Endothelial cell of umbilical vein (primary cell): ENCODE measurements at regions not wholly inside any gene's neighbourhood (a gene's known extent, or its start where the extent isn't known, plus 50 kb on each side); places are given as distances from the start of the nearest gene placed in this dataset.

Source experiments
- BruUV-seq: library from RNA; stranded (reverse); fragments of 400-500 nt; replicated peaks from 2 replicates; lab custom pipeline; 2021; lab: Mats Ljungman, UMichigan
- CTCF ChIA-PET: fragments of 300-600, 350-600 bp; sonication (Branson Sonifier 250); formaldehyde crosslinking; loops from one replicate; lab custom pipeline; 2021; ENCODE audit warnings: antibody characterized with exemption, inconsistent platforms; lab: Charles Lee
- POLR2A ChIA-PET: fragments of 300-600, 350-600 bp; sonication (Branson Sonifier 250); formaldehyde crosslinking; loops from one replicate; lab custom pipeline; 2021; ENCODE audit warnings: antibody characterized with exemption, inconsistent platforms; lab: Charles Lee
- DNase-seq: peaks from one replicate; pipeline ENCODE4 v3.0.0-alpha.2; 2011; ENCODE audit warnings: low read depth, low spot score
- FAIRE-seq: peaks from 2 replicates; lab custom pipeline; 2011; peaks lifted over from hg19 to GRCh38; lab: Jason Lieb, UNC
- H2AFZ ChIP-seq: 2 replicates; pipeline ENCODE4 v1.6.0; 2012; ENCODE audit warnings: low read depth, low read length, control low read depth, inconsistent platforms
- H3K27ac ChIP-seq: 2 replicates; pipeline ENCODE4 v1.5.1; 2011; ENCODE audit warnings: low read depth, mild to moderate bottlenecking, control low read depth, low read length, moderate library complexity; ENCODE audit not compliant: insufficient read depth
- H3K27me3 ChIP-seq, 2 experiments: 2 replicates each; pipeline versions ENCODE4 v1.6.0 to v1.6.1; 2011; ENCODE audit warnings: low read length in 2 of 2, mixed read lengths in 1 of 2; ENCODE audit not compliant: control insufficient read depth in 2 of 2, insufficient read depth in 2 of 2
- H3K36me3 ChIP-seq, 2 experiments: 2 replicates in 1 of 2; 3 replicates in 1 of 2; pipeline ENCODE4 v1.5.1; 2011; ENCODE audit warnings: low read length in 2 of 2, mild to moderate bottlenecking in 1 of 2, moderate library complexity in 1 of 2; ENCODE audit not compliant: control insufficient read depth in 2 of 2, insufficient read depth in 2 of 2; ENCODE audit errors: extremely low read depth in 1 of 2
- H3K4me1 ChIP-seq: 3 replicates; pipeline ENCODE4 v1.5.1; 2011; ENCODE audit warnings: mild to moderate bottlenecking, low read length; ENCODE audit not compliant: control insufficient read depth, insufficient read depth; ENCODE audit errors: extremely low read depth
- H3K4me2 ChIP-seq: 2 replicates; pipeline ENCODE4 v1.6.1; 2011; ENCODE audit warnings: low read length, control low read depth, mixed read lengths; ENCODE audit not compliant: insufficient read depth
- H3K4me3 ChIP-seq, 3 experiments: fragments of 200-600 bp in 1 of 3; sonication (generic), shearing (Covaris generic) in 1 of 3; replicated peaks in 1 of 3; 2 replicates each; pipeline ENCODE4 v1.5.1; 2011 to 2016; ENCODE audit warnings: control low read depth in 3 of 3, low read length in 3 of 3, mild to moderate bottlenecking in 2 of 3, inconsistent platforms in 1 of 3, low read depth in 1 of 3, moderate library complexity in 1 of 3; ENCODE audit not compliant: insufficient read depth in 1 of 3
- H3K79me2 ChIP-seq: 2 replicates; pipeline ENCODE4 v1.6.0; 2012; ENCODE audit warnings: low read length, inconsistent platforms; ENCODE audit not compliant: control insufficient read depth, insufficient read depth
- H3K9ac ChIP-seq: replicated peaks from 2 replicates; pipeline ENCODE3; 2011; ENCODE audit warnings: low read length, control low read depth; ENCODE audit not compliant: insufficient read depth; ENCODE audit errors: extremely low read depth
- H3K9me1 ChIP-seq: replicated peaks from 3 replicates; pipeline ENCODE4 v1.6.0; 2011; ENCODE audit warnings: mild to moderate bottlenecking, low read length; ENCODE audit not compliant: control insufficient read depth, insufficient read depth; ENCODE audit errors: extremely low read depth
- H3K9me3 ChIP-seq: replicated peaks from 2 replicates; pipeline ENCODE4 v1.5.1; 2012; ENCODE audit warnings: low read length, inconsistent platforms; ENCODE audit not compliant: control insufficient read depth, insufficient read depth
- H4K20me1 ChIP-seq: replicated peaks from 2 replicates; pipeline ENCODE3; 2011; ENCODE audit warnings: mild to moderate bottlenecking, low read length; ENCODE audit not compliant: control insufficient read depth, insufficient read depth; ENCODE audit errors: extremely low read depth
- CTCF ChIP-seq, 2 donors: IDR thresholded peaks; 1 replicate in 1 of 2; 2 replicates in 1 of 2; pipeline ENCODE4 v1.5.1; 2011; ENCODE audit warnings: low read length in 2 of 2, mild to moderate bottlenecking in 2 of 2, moderate library complexity in 2 of 2, control low read depth in 1 of 2, inconsistent platforms in 1 of 2, low read depth in 1 of 2; ENCODE audit not compliant: insufficient read depth in 1 of 2; ENCODE audit errors: extremely low read depth in 1 of 2
- EZH2 ChIP-seq: IDR thresholded peaks from 2 replicates; pipeline ENCODE4 v1.6.1; 2012; ENCODE audit warnings: borderline replicate concordance, low read depth, mild to moderate bottlenecking, moderate library complexity, low read length, inconsistent platforms; ENCODE audit not compliant: severe bottlenecking
- FOS ChIP-seq: IDR thresholded peaks from 2 replicates; pipeline ENCODE4 v1.6.1; 2011; ENCODE audit warnings: mild to moderate bottlenecking, low read length, moderate library complexity, borderline replicate concordance; ENCODE audit not compliant: insufficient read depth
- GATA2 ChIP-seq: IDR thresholded peaks from 2 replicates; pipeline ENCODE4 v1.7.0; 2011; ENCODE audit warnings: low read depth, mild to moderate bottlenecking, moderate library complexity, mixed read lengths, low read length; ENCODE audit not compliant: insufficient read length, insufficient read depth
- JUN ChIP-seq: IDR thresholded peaks from 2 replicates; pipeline ENCODE4 v1.6.1; 2011; ENCODE audit warnings: borderline replicate concordance, low read depth; ENCODE audit not compliant: insufficient read length, insufficient read depth
- MAX ChIP-seq: IDR thresholded peaks from 2 replicates; pipeline ENCODE4 v1.6.1; 2011; ENCODE audit not compliant: insufficient read depth, insufficient read length
- MYC ChIP-seq: IDR thresholded peaks from one replicate; pipeline ENCODE4 v1.6.1; 2011; ENCODE audit warnings: mild to moderate bottlenecking, low read depth, low read length
- POLR2A ChIP-seq: IDR thresholded peaks from 2 replicates; pipeline ENCODE4 v1.6.1; 2012; ENCODE audit warnings: low read depth, mild to moderate bottlenecking, control low read depth, low read length
- POLR2AphosphoS5 ChIP-seq: IDR thresholded peaks from 2 replicates; pipeline ENCODE4 v1.6.1; 2012; ENCODE audit warnings: low read depth, mild to moderate bottlenecking, control low read depth, low read length, moderate library complexity; ENCODE audit not compliant: insufficient read depth
- dilution Hi-C: fragments of 300-500 bp; cut with MboI; formaldehyde crosslinking; loops from one replicate; pipeline ENCODE4 v1.15.0; 2019; ENCODE audit warnings: low sequenced_read_pairs; ENCODE audit not compliant: extremely low pct_ligation_motif_present
- intact Hi-C: fragments of 100-400 bp; cut with micrococcal nuclease; formaldehyde crosslinking; loops from one replicate; pipeline ENCODE4 v1.10.0; 2022

GRCh38 chr1:218754477-218754876 lies 409.3 kb downstream of the TGFB2 start:
- Histone ChIP-seq H3K27ac (no peak overlapping the region), H3K9me1 (no peaks in the 10 kb centered on the region), H3K4me3 (no peak overlapping the region), H3K4me1 (no peaks in the 10 kb centered on the region), H3K4me2 (no peak overlapping the region), H2AFZ (no peak overlapping the region), H3K36me3 (no peaks in the 10 kb centered on the region), H3K79me2 (no peaks in the 10 kb centered on the region), H3K9ac (no peak overlapping the region), H3K9me3 (no peaks in the 10 kb centered on the region), H4K20me1 (no peaks in the 10 kb centered on the region), H3K27me3 (no peaks in the 10 kb centered on the region)
- intact Hi-C loops, result no loop called here
- DNase-seq, result no peak
- BruUV-seq, result no TSS peak
- dilution Hi-C loops, result no loop called here
- CTCF ChIA-PET, result no interaction called here
- POLR2A ChIA-PET, result no interaction called here
- FAIRE-seq, result no peak
- no peak for TF ChIP-seq MAX
- TF ChIP-seq FOS, result no peak
- TF ChIP-seq EZH2, result no peak
- TF ChIP-seq CTCF (IDR thresholded peaks at IDR 0.05; ENCODE audit: extremely low read depth in 1 of 2, insufficient read depth in 1 of 2, low read depth in 1 of 2, low read length in 2 of 2), result no peak
- no peak for TF ChIP-seq POLR2AphosphoS5
- TF ChIP-seq POLR2A, result no peak
- no peak for TF ChIP-seq GATA2
- TF ChIP-seq JUN, result no peak
- TF ChIP-seq MYC, result no peak
